GM21529 (cell line): ENCODE measurements at regions not wholly inside any gene's neighbourhood (a gene's known extent, or its start where the extent isn't known, plus 50 kb on each side); places are given as distances from the start of the nearest gene placed in this dataset.

ENCODE experiments used
- ATAC-seq: cut with Tn5 transposase; IDR thresholded peaks from one replicate; pipeline ENCODE4 v1.9.1; 2021; ENCODE audit not compliant: unreplicated experiment

DNA sequence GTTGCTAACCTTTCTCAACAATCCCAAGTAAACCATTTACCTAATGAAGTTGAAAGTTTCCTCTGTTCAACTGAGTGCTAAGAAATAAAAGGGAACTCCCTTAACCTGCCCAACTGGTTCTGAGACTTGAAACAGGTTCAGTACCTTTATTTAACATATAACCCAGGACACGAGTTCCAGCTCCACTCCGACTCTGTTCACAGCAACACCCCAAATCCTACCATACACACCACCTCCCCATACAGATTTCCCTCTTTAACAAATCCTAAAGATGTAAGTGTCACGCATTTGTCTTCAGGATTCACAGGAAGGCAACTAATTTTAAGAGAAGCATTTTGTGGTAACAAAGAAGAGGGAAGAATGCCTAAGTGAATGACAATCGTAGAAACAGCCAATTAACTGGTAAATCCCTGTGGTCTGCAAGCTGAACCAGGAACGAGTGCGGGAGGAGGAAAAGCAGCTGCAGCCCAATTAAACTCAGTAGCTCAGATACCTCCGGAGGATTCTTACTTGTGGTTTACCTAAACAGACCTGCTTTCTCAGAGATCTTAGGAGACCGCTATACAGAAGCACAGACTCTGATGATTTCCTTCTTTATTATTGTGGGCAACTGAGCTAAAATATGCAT, 134.5 kb upstream of the MAGI3 start:
- no peak for ATAC-seq

DNA sequence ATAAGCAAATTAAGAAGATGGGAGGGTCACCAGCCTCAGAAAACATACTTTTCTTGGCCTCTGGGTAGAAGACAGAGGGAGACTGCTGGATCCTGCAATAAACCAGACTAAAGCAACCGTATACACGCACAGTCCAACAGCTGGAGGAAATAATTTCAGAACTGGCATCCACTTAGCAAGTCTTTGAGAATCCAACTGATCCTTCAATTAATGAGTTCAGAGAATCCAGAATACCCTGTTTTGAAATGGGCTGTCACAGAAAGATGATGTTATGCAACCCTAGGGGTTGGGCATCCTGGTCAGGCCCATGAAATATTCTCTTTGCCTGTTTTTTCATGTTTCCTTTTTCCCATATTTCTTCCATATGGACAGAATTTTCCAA, 134.0 kb upstream of the MAGI3 start:
- no peak for ATAC-seq

DNA sequence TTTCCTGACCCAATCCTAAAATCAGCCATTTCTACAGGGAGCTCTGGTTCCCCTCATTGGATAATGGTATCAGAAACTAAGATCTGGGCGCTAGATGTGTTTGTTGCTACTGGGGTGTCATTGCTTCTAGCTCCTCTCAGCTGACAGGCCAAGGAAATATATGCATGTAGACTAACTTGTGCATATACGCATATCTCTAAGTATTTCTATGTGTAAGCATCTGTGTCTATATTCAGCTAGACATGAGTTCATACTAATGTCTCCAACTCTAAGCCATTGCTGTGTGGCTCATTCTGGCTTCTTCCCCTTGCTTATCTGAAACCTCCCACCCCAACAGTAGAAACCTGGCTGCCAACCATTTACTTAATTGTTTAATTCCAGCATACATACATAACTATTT, 130.3 kb upstream of the MAGI3 start:
- ATAC-seq: no peak

DNA sequence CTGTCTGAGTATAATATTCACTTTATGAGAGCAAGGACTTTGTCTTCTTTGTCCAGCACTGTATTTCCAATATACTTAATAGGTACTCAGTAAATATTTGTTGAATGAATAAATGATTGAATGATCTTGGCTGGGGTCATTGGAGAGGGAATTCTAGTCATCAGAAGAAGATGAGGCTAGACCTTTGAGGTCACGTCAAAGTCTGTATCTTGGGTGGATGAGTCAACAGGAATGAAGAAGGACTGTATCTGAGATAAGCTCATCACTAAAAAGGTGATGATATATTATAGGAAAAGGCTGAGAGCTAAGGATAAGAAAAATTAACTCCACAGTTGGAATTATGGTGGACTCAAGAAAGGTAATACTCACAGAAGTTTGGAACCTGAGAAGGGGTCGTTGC, 125.1 kb upstream of the MAGI3 start:
- no peak for ATAC-seq

DNA sequence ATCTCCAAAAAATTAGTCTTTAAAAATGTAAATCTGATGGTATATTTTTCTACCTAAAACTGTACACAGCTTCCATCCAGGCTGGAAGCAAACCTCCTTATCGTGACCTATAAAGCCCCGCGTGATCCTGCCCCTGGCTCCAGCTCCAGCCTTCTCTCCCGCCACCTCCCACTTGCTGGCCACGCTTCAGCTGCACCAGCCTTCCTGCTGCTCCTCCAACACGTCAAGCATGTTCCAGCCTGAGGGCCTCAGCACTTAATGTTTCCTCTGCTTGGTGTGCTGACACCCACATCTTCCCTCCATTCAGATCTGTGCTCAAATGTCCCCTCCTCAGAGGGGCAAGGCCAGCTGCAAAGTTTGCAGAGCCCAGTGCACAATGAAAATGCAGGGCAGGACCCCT, 123.5 kb upstream of the MAGI3 start:
- ATAC-seq: no peak

DNA sequence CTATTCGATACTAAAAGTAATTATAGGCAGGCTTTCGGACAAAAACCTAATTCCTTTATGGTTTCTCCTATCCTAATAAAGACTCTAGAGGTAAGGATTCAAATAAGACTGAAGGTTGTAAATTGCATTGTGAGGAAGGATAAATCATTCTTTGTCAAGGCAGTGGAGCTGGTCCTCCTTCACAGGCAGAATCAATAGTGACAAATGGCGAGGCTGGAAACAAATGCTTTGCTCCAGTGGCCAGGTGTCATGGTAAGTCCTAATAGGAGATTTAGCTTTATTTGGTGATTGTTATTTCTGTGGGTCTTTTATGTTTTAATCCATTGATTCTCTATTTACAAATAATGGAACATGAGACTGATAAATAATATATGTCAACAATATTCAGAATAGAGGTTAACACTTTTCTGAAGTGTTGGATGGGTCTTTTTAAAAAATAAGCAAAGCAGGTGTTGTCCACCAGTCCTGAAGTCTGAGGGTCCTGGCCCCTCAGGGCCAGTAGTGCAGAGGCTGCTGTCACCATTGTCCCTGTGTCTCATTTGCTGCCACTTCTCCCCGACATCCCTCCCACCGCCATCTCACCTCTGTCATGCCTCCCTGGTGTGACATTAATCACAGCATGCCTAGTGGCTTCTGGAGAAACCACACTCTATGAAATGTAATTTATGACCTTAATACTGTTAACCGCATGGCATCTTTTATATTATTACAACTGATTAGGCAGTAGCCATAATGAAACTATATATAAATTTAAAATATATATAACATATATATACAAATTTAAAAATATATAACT, 120.9 kb upstream of the MAGI3 start:
- ATAC-seq: no peak

DNA sequence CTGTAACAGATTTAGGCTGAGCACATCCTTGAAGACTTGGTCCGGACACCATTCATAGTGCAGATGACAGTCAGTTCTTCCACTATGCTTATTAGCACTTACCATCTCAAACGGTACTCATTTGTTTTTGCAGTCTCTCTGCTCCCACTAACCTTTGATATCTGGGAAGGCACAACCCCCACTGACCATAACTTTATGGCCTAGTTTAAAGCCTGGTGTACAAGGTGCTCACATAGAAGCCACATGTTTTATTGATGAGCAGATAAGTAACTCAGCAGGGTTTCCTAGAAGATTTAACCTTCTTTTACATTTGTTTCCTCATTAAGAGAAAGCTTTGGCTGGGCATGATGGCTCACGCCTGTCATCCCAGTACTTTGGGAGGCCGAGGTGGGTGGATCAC, 119.3 kb upstream of the MAGI3 start:
- ATAC-seq: no peak

DNA sequence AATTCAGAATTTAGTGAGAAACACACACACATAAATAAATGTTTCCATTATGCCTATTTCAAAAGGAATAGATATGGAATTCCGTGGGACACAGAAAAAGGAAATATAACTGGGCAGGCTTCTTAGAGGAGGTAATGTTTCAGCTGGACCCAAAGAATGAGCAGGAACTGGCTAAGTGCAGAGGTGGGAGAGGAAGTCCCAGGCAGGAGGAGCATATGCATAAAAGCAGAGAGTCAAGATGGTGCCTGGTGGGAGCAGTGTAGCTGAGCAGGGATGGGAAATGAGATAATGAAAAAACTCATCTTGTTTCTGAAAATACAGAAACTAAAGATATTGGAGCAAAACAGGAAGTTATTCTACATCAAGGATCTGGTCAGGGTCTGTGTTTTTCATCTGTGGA, 115.2 kb upstream of the MAGI3 start:
- no peak for ATAC-seq

DNA sequence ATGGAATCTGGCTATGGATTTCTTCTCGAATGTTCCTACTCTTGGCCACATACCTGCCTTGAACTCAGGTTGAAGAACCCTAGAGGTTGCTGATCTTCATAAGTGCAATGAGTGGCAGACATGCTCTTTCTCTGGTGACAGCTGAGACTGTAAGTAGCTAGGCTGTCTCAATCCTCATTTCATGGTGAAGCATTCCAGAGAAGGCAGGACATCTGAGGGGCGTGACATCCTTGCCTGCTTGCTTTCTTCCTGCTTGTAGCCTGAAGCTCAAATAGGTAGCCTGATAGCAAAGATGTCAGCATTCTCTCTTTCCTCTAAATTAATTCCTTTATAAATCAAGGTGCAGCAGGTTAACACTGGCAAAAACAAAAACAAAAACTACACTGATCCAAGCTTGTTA, 114.6 kb upstream of the MAGI3 start:
- no peak for ATAC-seq

DNA sequence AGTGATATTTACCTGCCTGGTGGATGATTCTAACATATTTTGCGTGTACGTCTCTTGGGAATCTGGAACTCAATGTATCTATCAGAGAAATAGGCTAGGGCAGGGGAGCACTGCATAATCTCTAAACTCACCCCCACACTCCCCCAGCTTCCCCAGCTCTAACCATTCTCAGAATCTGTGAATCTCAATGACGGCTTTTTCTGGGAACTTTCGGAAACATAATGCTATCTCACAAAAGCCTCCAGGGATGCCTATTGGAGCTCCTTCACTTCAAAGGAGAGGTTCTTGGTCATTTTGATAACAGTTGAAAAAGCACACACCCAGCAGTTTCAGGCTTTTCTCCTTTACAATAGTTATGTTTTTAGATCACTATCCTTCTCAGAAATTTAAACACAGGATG, 113.8 kb upstream of the MAGI3 start:
- ATAC-seq: no peak

DNA sequence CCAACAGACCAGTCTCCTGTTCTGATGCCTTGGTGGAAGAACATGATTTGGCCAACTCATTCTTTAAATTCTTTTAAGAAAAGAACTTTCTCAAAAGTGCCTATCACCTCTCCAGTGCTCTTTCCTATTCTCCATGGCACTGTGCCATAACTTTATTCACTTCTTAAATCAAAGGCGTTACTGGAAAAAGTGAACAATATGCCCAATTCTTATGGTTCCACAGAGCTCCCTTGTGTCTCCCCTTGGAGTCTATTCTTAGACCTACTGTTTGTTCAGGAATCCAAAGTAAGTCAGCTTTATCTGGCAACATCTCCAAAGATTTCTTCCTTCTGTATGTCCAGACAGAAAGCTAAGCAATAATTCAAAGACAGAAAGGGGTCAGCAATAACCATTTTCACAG, 111.9 kb upstream of the MAGI3 start:
- ATAC-seq: no peak

DNA sequence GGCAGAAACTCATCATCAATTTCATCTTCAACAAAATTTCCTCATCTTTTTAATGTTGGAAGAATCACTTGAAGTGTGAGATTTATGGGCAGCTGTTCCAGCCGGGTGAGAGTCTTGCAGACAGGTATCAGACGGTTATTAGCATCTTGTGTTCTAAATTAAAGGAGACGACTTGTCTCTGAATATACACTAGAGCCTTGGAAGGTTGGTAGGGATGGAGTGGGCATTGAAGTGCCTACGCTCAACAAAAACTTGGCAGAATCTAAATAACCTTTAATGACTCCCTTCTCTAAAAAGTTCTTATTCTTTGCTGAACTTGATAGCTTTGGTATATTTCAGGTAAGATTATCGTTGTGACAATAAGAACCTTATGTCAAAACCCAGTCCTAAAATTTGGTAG, 111.5 kb upstream of the MAGI3 start:
- no peak for ATAC-seq

DNA sequence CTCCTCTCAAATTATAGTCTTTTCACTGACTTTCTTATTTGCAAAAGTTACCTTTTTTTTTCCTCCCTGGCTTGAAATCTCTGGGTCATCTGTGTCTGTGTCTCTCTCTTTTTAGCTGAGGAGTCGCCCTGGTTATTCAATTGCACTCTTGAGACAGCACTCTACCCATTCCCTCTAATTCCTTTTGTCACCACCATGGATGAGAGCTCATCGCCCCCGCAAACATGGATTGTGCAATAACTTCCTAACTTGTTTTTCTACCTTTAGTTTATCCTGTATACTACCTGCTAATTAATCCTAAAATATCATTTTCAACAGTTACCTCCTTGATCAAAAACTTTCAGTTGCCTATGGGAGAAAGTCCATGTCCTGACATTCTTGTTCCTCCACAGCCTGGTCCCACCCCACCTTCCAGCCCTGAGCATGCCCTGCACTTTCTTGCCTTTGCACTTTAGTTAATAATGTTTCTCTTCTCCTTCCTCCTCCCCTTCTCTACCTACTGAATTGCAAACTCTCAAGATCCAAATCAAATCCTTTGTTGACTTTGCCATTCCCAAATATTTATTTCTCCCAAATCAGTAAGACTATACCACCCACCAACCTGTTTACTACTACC, 110.4 kb upstream of the MAGI3 start:
- no peak for ATAC-seq

DNA sequence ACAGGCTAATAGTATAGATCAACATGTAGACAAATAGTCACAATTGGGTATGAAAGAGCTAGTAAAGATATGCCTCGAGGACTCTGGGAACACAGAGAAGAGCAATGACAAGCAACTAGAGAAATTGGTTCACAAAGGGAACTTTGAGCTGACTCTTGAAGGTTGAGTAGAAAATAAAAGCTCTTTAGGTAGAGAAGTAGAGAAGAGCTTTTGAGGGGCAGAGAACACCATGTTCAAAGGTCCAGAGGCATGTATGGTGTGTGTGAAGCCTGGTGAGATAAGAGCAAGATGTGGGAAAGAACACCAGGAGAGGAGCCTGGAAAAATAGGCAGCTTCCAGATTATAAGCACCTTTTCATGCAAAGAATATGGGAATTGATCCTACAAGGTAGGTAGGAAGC, 109.7 kb upstream of the MAGI3 start:
- no peak for ATAC-seq

DNA sequence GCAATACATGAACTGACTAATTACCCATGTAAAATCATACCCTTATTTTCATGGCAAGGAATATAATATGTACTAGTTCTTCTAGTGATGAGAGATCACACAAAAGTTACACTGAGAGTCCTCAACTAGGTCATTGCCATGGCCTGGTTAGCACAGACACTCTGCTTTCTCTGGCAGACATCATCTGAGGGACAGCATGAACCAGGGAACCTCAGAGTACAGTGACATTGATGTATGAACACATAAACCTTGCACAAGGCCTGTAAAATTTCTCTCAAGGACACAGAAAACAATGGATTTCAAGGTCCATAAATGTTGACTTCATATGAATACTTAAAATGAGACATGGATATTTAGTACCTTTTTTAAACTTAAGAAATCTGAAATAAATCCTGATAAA, 108.8 kb upstream of the MAGI3 start:
- ATAC-seq: no peak

DNA sequence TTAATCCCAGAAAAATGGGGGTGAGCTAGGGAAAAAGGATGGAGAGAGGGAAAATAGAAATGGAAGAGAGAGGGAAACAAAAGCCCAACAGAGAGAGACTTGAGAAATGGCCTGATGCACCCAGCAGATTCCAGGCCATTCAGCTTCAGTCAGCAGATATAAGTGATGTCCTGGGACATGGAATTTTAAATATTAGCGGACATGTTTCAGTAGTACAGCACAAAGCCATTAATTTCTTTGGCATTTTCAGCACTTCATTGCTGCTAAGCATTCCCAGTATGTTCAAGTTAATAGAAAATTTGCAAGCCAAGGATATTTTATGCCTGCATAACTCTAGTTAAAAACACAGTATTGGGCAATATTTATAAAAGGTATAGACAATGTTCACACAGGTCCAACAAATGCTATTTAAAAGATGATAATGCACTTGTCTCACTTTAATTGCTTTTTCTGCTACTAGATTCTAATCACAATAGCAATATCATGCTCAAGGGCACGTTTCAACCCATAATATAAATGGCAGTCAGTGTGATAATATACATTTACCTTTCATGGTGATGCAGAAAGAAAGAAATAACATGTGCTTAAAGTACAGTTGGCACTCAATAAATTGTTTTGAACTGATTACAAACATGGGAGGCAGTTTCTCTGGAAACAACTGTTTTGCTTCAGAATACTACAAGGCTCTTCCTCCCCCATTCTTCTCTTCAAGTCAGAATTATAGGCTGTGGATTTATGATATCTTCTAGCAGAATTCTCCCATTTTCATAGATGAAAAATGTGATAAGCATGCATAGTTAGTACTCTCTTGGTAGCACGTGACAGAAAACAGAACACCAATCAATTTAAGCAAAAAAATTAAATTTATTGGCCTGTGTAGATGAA, 108.1 kb upstream of the MAGI3 start:
- ATAC-seq: no peak

DNA sequence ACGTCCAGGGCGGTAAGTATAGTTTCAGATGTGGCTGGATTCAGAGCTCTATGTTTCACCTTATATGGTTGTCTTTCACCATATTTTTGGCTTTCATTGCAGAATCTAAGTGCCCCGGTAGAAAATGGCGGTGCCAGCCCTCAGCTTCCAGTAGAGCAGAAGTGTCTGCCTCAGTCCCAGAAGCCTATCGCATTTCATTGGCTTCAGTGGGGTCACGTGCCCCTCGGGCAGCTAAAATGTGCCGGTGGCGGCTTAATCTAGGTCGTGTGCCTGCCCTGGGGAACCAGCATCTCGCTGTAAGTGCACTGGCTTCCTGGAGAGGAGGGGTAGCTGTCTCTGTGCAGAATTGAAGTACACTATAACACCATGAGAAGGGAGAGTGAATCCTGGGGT, 107.4 kb upstream of the MAGI3 start:
- ATAC-seq: no peak

DNA sequence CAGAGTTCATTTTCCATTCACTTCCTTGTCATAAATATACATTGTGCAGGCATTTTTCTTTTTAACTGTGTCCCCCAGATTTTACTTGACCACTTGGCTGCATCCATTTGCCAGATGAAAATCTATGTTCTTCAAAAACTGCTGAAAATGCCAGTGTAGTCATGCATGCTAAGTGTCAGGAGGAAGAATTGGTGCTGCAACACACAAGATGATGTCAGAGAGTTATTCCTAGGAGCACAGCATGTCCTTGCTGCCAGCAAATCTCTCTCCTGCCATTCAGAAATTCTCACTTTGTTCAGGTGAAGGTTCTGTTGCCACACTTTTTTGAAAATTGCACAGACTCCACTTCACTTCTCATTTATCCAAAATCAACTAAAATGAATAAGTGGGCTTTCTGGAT, 106.4 kb upstream of the MAGI3 start:
- no peak for ATAC-seq

DNA sequence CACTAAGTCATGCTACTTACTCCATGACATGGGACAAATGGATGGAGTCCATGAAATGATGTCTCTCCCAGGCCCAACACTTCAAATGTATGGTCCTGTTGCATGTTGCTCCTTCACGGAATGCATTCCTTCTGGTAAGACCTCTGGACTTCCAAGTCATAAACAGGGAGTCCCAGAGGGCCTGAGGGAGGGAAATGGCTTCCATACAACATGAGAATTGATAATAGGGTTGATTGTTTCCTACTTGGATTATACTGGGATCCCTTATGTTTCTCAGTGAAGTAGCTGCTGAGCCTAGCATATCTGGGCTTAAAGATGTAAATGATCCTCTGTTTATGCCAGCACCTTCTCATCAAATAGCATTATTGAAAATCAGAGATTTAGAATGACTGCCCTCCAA, 104.2 kb upstream of the MAGI3 start:
- ATAC-seq: no peak

DNA sequence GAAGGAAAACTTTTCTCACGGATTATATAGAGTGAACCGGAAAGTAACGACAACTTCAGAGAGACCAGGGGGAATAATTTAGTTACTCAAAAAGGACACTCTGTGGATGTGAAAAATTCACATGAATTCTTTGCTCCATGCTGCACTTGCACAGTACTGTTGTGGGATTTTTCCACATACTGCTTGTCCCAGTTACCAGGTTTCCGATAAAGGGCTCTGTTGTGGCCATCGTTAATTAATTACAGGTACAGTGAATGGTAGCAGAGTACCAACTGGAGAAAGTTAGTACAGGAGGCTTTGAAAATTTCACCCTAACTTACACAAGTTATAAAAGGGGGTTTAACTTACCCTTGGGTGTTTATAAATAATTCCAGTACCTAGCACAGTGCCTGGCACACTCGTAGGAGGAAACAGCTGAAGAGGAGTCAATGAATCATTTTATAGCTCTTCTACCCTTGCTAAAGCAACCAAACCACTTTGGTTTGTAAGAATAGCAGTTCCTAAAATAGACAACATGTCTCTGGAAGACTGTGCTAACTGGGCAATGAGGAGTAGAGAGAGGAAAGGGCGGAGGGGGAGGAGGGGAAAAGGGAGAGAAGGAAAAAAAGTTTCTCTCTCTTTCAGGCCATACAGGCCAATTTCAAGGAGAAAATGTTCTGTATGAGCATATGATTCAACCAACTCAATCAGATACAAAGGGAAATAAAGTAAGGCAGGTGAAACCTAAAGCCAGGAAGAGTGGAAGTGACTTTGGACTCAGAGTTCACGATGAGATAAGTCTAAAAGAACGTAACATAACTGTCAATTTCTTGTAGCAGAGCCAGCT, 98.3 kb upstream of the MAGI3 start:
- ATAC-seq: no peak
